OCI-LY1 (cell line): ENCODE measurements at regions not wholly inside any gene's neighbourhood (a gene's known extent, or its start where the extent isn't known, plus 50 kb on each side); places are given as distances from the start of the nearest gene placed in this dataset.

ENCODE experiments used
- CTCF ChIP-seq: fragments of 200-600 bp; sonication (generic), shearing (Covaris generic); IDR thresholded peaks from 2 replicates; pipeline ENCODE4 v1.5.1; 2017; ENCODE audit warnings: mild to moderate bottlenecking, antibody characterized with exemption, low read length, moderate library complexity, mixed read lengths
- EZH2 ChIP-seq: fragments of 200-600 bp; sonication (generic), shearing (Covaris generic); IDR thresholded peaks from 2 replicates; pipeline ENCODE4 v1.8.0; 2017; ENCODE audit warnings: borderline replicate concordance, mixed run types, mild to moderate bottlenecking, antibody characterized with exemption, low read length, moderate library complexity, mixed read lengths

- TF ChIP-seq CTCF (no peak), EZH2 (no peak)
Observed at GRCh38 chr5:67942421-67942820, 273.1 kb upstream of the PIK3R1 start.
